T-helper 2 cell treated with Interferon-gamma antibody and Interleukin-4, amounts not matched to agents 100 ng/mL and 5 ng/mL, for 36 hours (primary cell): ENCODE measurements at regions not wholly inside any gene's neighbourhood (a gene's known extent, or its start where the extent isn't known, plus 50 kb on each side); places are given as distances from the start of the nearest gene placed in this dataset.
"Not testable (repeated sequence)": the region's sequence is repeated elsewhere in the genome, so short reads cannot be mapped to it uniquely, and the experiment has no call there.

Source experiments
- intact Hi-C: fragments of 100-400 bp; cut with micrococcal nuclease; formaldehyde crosslinking; loops from one replicate; pipeline ENCODE4 v1.15.1; 2023

GRCh38 chr21:15199414-15200383, 134.9 kb upstream of the NRIP1 start:
- intact Hi-C loops, result no loop called here

- intact Hi-C loops, result no loop called here
Measured at GRCh38 chr21:15203740-15204139, 138.9 kb upstream of the NRIP1 start.

- intact Hi-C loops, result no loop called here
Measured at GRCh38 chr21:15204140-15204969, 139.6 kb upstream of the NRIP1 start.

- intact Hi-C loops, result no loop called here
Measured at GRCh38 chr21:15204970-15205286, 140.1 kb upstream of the NRIP1 start.

- intact Hi-C loops, result no loop called here
Measured at GRCh38 chr21:15206514-15206913, 141.7 kb upstream of the NRIP1 start.

- intact Hi-C loops, result no loop called here
Measured at GRCh38 chr21:15207231-15207630, 142.4 kb upstream of the NRIP1 start.

- intact Hi-C loops, result no loop called here
Measured at GRCh38 chr21:15207635-15208370, 143.0 kb upstream of the NRIP1 start.

GRCh38 chr21:15208786-15209185, 144.0 kb upstream of the NRIP1 start:
- intact Hi-C loops, result no loop called here

- intact Hi-C loops, result no loop called here
Measured at GRCh38 chr21:15209224-15209623, 144.4 kb upstream of the NRIP1 start.

- intact Hi-C loops, result no loop called here
Measured at GRCh38 chr21:15210235-15210678, 145.5 kb upstream of the NRIP1 start.

GRCh38 chr21:15211491-15212133, 146.8 kb upstream of the NRIP1 start:
- intact Hi-C loops, result no loop called here

GRCh38 chr21:15212206-15212605, 147.4 kb upstream of the NRIP1 start:
- intact Hi-C loops, result no loop called here

- intact Hi-C loops, result not testable (repeated sequence)
Measured at GRCh38 chr21:15218476-15218875, 153.7 kb upstream of the NRIP1 start.

- intact Hi-C loops, result no loop called here
Measured at GRCh38 chr21:15219039-15219438, 154.2 kb upstream of the NRIP1 start.

GRCh38 chr21:15219894-15220293, 155.1 kb upstream of the NRIP1 start:
- intact Hi-C loops, result no loop called here

- intact Hi-C loops, result no loop called here
Measured at GRCh38 chr21:15221799-15222386, 157.1 kb upstream of the NRIP1 start.

GRCh38 chr21:15222707-15223106, 157.9 kb upstream of the NRIP1 start:
- intact Hi-C loops, result no loop called here

GRCh38 chr21:15224346-15225086, 159.7 kb upstream of the NRIP1 start:
- intact Hi-C loops, result no loop called here

- intact Hi-C loops, result no loop called here
Measured at GRCh38 chr21:15227919-15228318, 163.1 kb upstream of the NRIP1 start.

GRCh38 chr21:15229390-15229789, 164.6 kb upstream of the NRIP1 start:
- intact Hi-C loops, result no loop called here
